Subcutaneous abdominal adipose tissue (tissue), 5 donors: ENCODE measurements at regions not wholly inside any gene's neighbourhood (a gene's known extent, or its start where the extent isn't known, plus 50 kb on each side); places are given as distances from the start of the nearest gene placed in this dataset.
"Not testable (repeated sequence)": the region's sequence is repeated elsewhere in the genome, so short reads cannot be mapped to it uniquely, and the experiment has no call there.

ENCODE experiments used
- H3K27ac ChIP-seq: one replicate; pipeline ENCODE4 v1.7.0; 2013; ENCODE audit warnings: low read depth, mild to moderate bottlenecking, inconsistent platforms, low read length, moderate library complexity
- H3K27me3 ChIP-seq, 5 donors: one replicate each; pipeline ENCODE4 v1.7.0; 2013; ENCODE audit warnings: low read length in 5 of 5, inconsistent platforms in 1 of 5; ENCODE audit not compliant: control insufficient read depth in 5 of 5, insufficient read depth in 4 of 5
- H3K36me3 ChIP-seq, 5 donors: one replicate each; pipeline ENCODE4 v1.7.0; 2013; ENCODE audit warnings: low read length in 5 of 5; ENCODE audit not compliant: control insufficient read depth in 5 of 5, insufficient read depth in 5 of 5
- H3K4me1 ChIP-seq, 5 donors: one replicate each; pipeline ENCODE4 v1.7.0; 2013; ENCODE audit warnings: low read length in 5 of 5, mild to moderate bottlenecking in 3 of 5, moderate library complexity in 1 of 5; ENCODE audit not compliant: control insufficient read depth in 5 of 5, insufficient read depth in 5 of 5
- H3K4me3 ChIP-seq, 5 donors: one replicate each; pipeline ENCODE4 v1.7.0; 2013; ENCODE audit warnings: low read length in 5 of 5, low read depth in 1 of 5
- H3K9ac ChIP-seq, 5 donors: one replicate each; pipeline ENCODE4 v1.7.0; 2013; ENCODE audit warnings: low read length in 5 of 5, mild to moderate bottlenecking in 4 of 5, moderate library complexity in 3 of 5
- H3K9me3 ChIP-seq, 5 donors: one replicate each; pipeline ENCODE4 v1.7.0; 2013; ENCODE audit warnings: low read length in 5 of 5; ENCODE audit not compliant: control insufficient read depth in 5 of 5
- donor health status: healthy.
- donor health status: healthy.
- donor health status: healthy.
- donor health status: healthy.
- donor health status: healthy.

DNA sequence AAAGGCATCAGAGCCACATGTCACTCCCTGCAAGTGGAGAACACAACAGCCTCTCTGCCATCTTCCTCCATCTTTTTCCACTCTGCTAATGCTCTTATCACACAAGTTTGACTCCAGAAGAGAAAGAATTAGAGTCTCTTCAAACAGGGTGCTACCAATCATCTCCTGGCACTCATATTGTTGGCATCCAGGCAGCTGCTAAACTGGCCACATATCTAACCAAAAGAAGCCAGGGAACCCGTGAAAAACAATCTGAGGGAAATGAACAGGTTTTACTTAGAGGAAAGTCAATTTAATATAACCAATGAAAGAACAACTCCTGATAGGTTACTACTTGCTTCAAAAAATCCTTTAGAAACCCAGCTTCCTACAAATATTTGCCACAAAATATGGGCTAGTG is 117.2 kb downstream of the SLC25A46 start:
- no peaks in the 10 kb centered on the region for H3K4me1 ChIP-seq
- H3K36me3 ChIP-seq = no peaks in the 10 kb centered on the region
- no peak overlapping the region for H3K27ac ChIP-seq
- H3K9ac ChIP-seq = no peak overlapping the region
- no peaks in the 10 kb centered on the region for H3K27me3 ChIP-seq
- no peak overlapping the region for H3K4me3 ChIP-seq
- H3K9me3 ChIP-seq = no peaks in the 10 kb centered on the region

DNA sequence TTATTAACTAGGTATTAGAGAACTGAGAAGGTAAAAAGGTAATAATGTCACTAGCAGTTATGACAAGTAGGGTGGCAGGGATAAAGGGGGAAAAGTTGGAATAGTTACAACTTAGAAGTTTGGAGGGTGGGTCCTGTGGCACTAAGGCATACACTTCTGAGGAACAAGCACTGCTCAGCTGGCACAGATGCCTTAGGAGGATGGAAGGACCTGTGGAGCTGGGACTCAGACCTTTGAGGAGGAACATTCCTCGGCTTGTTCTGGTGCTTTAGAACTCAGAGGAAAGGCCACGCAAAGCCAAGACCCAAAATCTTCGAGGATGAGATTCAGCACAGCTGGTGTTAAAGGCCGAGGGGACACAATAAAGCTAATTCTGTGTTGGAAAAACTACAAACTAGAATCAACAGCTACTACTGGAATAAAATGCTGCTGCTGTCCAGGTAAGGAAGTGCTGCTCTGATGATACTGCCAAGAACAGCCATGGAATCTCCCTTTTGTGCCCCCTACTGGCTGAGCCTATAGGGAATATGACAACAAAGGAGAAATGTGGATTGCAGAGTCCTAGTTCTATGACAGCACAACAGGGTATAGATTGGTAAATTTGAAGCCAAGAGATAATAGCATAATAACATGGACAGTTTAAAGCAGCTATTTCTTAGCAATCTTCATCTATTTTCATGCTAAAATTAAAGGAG is 126.7 kb downstream of the SLC25A46 start:
- H3K27ac ChIP-seq = no peak overlapping the region
- H3K9ac ChIP-seq = no peak overlapping the region
- no peaks in the 10 kb centered on the region for H3K9me3 ChIP-seq
- H3K4me3 ChIP-seq = no peak overlapping the region
- no peaks in the 10 kb centered on the region for H3K36me3 ChIP-seq
- H3K4me1 ChIP-seq = no peaks in the 10 kb centered on the region
- no peaks in the 10 kb centered on the region for H3K27me3 ChIP-seq

DNA sequence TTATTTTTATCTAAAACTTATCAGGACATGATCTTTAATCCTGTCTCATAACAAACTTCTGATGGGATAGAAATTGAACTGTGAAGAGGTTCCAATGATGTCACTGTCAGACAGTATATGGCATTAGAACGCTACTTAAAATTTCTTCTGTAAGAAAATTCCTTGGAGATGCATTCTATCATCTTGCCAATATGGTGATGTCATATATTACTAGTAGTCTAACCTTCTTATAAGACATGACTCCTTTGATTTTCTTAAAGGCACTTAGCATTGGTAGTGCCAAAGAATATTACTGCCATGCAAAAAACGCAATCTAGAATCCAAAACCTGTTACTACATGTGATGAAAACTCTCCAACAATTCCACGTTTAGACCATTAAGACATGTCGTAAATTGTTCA is 131.1 kb downstream of the SLC25A46 start:
- Histone ChIP-seq H3K9ac (no peak overlapping the region), H3K27me3 (no peaks in the 10 kb centered on the region), H3K4me3 (no peak overlapping the region), H3K9me3 (peaks cover 0 to under 1% (median 0%) of the 10 kb centered on the region in 5 donors), H3K36me3 (no peaks in the 10 kb centered on the region), H3K27ac (no peak overlapping the region), H3K4me1 (peaks cover 0 to 11% (median 0%) of the 10 kb centered on the region in 5 donors)

DNA sequence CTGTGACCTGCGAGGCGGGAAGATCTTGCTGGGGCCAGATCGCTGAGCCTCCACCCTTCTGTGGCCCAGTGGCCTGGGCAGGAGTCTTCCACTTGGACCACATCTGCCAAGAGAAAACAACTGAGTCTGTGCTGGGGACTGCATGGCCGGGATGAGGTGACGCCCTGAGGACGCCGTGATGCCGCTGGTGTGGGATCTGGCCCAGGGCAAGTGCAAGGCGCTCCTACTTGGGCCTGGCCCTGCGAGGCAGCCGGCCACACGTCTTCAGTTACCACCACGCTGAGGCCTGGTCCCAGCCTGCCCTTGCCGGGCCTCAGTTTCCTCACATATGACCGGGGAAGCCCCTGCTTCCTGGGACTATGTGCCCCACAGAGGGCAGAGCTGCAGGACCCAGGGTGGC is 133.4 kb downstream of the SLC25A46 start:
- Histone ChIP-seq H3K4me3 (no peak overlapping the region), H3K27me3 (no peaks in the 10 kb centered on the region), H3K27ac (no peak overlapping the region), H3K36me3 (no peaks in the 10 kb centered on the region), H3K4me1 (peaks cover 0 to 11% (median 0%) of the 10 kb centered on the region in 5 donors), H3K9ac (no peak overlapping the region), H3K9me3 (peaks cover 0 to 2% (median 0%) of the 10 kb centered on the region in 5 donors)

DNA sequence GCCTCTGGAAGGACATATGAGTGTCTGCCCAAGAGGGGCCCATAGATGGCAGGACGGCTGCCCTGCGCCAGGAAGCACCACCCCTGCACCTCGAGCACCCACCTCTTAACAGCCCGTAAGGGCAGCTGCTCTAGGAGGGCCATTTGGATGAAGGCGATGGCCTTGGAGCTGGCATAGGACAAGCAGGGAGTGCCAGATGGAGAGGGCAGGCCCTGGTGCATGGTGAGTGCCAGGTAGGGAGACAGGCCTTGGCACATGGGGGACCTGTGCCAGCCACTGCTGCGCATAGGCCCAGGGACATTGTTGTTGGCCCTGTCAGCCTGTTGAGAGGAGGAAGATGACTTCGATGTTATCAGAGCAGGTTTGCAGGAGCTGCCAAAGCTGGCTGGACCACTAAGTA is 134.2 kb downstream of the SLC25A46 start:
- Histone ChIP-seq H3K9me3 (peaks cover 0 to 2% (median 0%) of the 10 kb centered on the region in 5 donors), H3K27ac (no peak overlapping the region), H3K36me3 (no peaks in the 10 kb centered on the region), H3K9ac (no peak overlapping the region), H3K4me1 (peaks cover 0 to 11% (median 0%) of the 10 kb centered on the region in 5 donors), H3K27me3 (no peaks in the 10 kb centered on the region), H3K4me3 (no peak overlapping the region)

DNA sequence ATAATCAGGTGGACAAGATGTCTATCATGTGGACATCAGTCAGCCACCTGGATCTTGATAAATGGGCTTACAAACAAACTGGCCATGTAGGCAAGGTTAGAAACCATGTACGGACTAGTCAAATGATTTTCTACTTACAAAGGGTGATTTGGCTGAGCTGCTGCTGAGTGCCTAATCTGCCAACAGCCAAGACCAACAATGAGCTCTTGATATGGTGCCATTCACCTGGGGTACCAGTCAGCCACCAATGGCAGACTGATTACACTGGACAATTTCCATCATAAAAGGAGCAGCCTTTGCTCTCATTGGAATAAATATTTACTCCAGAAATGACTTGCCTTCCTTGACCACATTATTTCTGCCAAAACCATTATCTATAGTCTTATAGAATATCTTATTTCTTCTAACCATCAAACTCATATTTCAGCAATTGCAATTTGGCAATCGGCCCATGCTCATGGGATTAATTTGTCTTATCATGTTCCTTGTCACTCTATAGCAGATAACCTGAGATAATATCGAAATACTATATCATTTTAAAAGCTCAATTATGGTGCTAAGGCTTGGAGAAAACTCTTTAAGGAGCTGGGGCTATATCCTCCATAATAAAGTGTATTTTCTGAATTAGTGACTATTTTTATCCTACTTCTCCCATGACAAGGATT is 135.1 kb downstream of the SLC25A46 start:
- H3K4me1 ChIP-seq = peaks cover 0 to 11% (median 0%) of the 10 kb centered on the region in 5 donors
- no peak overlapping the region for H3K9ac ChIP-seq
- H3K9me3 ChIP-seq = peaks cover 0 to 2% (median 0%) of the 10 kb centered on the region in 5 donors
- no peak overlapping the region for H3K4me3 ChIP-seq
- no peaks in the 10 kb centered on the region for H3K27me3 ChIP-seq
- H3K36me3 ChIP-seq = no peaks in the 10 kb centered on the region
- no peak overlapping the region for H3K27ac ChIP-seq

DNA sequence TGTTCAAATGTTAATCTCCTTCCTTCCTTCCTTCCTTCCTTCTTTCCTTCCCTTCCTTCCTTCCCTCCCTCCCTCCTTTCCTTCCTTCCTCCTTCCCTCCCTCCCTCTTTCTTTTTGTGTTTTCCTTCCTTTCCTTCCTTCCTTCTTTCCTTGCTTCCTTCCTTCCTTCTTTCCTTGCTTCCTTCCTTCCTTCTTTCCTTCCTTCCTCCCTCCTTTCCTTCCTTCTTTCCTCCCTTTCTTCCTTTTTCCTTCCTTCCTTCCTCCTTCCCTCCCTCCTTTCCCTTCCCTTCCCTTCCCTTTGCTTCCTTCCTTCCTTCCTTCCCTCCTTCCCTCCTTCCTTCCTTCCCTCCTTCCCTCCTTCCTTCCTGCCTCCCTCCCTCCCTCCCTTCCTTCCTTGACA is 136.3 kb downstream of the SLC25A46 start:
- not testable (repeated sequence) for H3K27me3 ChIP-seq, H3K4me3 ChIP-seq, H3K27ac ChIP-seq, H3K9ac ChIP-seq, H3K9me3 ChIP-seq, H3K36me3 ChIP-seq
- H3K4me1 ChIP-seq = peaks cover 0 to 11% (median 0%) of the 10 kb centered on the region in 5 donors

DNA sequence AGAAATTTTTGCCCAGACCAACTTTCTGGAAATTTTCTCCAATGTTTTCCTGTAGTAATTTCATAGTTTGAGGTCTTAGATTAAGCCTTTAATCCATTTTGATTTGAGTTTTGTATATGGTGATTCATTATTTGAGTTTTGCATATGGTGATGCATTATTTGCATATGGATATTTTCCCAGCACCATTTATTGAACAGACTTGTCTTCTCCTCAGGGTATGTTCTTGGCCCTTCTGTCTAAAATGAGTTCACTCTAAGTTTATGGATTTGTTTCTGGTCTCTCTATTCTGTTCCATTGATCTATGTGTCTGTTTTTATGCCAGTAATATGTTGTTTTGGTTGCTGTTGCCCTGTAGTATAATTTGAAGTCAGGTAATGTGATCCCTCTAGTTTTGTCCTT is 139.3 kb downstream of the SLC25A46 start:
- no peaks in the 10 kb centered on the region for H3K27me3 ChIP-seq
- H3K27ac ChIP-seq = no peak overlapping the region
- no peak overlapping the region for H3K4me3 ChIP-seq
- no peak overlapping the region for H3K9ac ChIP-seq
- peaks cover 0 to 2% (median 0%) of the 10 kb centered on the region in 5 donors for H3K9me3 ChIP-seq
- H3K36me3 ChIP-seq = no peaks in the 10 kb centered on the region
- peaks cover 0 to 11% (median 0%) of the 10 kb centered on the region in 5 donors for H3K4me1 ChIP-seq

DNA sequence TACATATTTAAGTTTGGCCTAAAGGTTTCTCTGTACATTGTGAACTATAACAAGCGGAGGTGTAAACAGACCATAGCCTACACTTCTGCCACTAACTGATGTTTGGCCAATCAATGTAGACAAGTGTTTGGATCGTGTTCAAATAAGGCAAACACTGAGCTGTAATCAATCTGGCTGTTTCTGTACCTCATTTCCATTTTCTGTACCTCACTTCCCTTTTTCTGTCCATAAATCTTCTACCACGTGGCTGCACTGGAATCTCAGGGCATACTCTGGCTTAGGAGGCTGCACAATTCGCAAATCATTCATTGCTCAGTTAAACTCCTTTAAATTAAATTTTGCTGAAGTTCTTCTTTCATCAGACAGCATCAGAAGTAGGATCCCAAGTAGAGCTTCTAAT is 140.9 kb downstream of the SLC25A46 start:
- Histone ChIP-seq H3K36me3 (no peaks in the 10 kb centered on the region), H3K27ac (no peak overlapping the region)

DNA sequence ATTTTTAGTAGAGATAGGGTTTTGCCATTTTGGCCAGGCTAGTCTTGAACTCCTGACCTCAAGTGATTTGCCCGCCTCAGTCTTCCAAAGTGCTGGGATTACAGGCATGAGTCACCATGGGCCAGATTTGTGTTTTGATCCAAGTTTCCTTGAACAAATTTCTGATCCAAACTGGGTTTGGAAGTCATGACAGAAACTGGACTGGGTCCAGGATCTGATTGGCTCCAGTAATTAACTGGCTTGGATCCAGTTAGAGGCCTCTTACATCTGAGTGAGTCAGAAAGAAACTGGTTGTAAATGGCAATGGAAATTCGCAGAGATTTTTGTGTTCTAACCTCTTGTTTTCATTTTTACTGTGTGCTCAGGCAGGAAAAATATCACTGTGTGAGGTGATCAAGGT is 141.6 kb downstream of the SLC25A46 start:
- no peak overlapping the region for H3K27ac ChIP-seq
- H3K36me3 ChIP-seq = no peaks in the 10 kb centered on the region
- peaks cover 0 to 2% (median 0%) of the 10 kb centered on the region in 5 donors for H3K4me1 ChIP-seq
- no peak overlapping the region for H3K9ac ChIP-seq
- H3K27me3 ChIP-seq = no peaks in the 10 kb centered on the region
- H3K9me3 ChIP-seq = no peaks in the 10 kb centered on the region
- H3K4me3 ChIP-seq = no peak overlapping the region

More for the DNA sequence above, 140.9 kb downstream of the SLC25A46 start:
- Histone ChIP-seq H3K4me3 (no peak overlapping the region), H3K9ac (no peak overlapping the region), H3K4me1 (peaks cover 0 to 2% (median 0%) of the 10 kb centered on the region in 5 donors), H3K9me3 (peaks cover 0 to 2% (median 0%) of the 10 kb centered on the region in 5 donors), H3K27me3 (no peaks in the 10 kb centered on the region)
